Caki2 (cell line): ENCODE measurements at regions not wholly inside any gene's neighbourhood (a gene's known extent, or its start where the extent isn't known, plus 50 kb on each side); places are given as distances from the start of the nearest gene placed in this dataset.

Experiments used
- DNase-seq: peaks from one replicate; pipeline ENCODE4 v3.0.0-alpha.2; 2015; ENCODE audit warnings: low read depth
- in situ Hi-C: cut with HindIII; loops from 2 replicates; pipeline ENCODE4 v1.10.0; 2016; ENCODE audit warnings: low sequenced_read_pairs, low pct_unique_long_range_greater_than_20kb, mixed read lengths

DNA sequence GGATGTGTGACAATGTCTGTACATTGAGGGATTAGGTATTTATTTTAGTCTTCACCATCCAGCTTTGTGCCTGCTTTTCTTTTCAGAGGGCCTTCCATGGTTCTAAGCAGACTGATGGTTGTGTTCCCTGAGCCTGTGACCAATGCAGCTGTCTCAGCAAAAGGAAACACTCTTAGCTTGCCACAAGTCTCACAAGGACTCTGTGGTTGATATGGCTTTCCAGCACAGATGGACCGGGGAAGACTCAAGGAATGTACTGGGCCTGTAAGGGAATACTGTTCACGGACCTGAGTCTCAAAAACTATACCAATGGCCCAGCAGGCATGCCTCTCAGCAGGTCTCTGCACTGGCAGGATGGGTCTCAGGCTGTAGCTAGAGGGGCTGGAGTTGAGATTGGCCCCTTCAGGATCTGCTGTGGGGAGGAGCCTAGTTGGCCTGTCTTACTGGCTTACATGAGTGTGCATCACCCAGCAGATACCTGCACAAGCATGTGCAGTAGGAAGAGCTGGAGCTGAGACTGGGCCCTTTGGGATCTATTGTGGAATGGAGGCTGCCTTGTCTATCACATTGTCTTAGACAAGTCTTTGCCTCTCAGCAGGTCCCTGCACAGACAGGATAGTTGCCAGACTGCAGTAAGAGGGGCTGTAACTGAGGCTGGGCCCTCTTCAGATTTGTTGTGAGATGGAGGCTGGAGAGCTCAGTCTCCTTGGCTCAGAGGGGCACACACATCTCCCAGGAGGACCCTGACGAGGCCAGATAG, 52.0 kb upstream of the PDC start:
- no peak for DNase-seq
- in situ Hi-C loops: no loop called here

DNA sequence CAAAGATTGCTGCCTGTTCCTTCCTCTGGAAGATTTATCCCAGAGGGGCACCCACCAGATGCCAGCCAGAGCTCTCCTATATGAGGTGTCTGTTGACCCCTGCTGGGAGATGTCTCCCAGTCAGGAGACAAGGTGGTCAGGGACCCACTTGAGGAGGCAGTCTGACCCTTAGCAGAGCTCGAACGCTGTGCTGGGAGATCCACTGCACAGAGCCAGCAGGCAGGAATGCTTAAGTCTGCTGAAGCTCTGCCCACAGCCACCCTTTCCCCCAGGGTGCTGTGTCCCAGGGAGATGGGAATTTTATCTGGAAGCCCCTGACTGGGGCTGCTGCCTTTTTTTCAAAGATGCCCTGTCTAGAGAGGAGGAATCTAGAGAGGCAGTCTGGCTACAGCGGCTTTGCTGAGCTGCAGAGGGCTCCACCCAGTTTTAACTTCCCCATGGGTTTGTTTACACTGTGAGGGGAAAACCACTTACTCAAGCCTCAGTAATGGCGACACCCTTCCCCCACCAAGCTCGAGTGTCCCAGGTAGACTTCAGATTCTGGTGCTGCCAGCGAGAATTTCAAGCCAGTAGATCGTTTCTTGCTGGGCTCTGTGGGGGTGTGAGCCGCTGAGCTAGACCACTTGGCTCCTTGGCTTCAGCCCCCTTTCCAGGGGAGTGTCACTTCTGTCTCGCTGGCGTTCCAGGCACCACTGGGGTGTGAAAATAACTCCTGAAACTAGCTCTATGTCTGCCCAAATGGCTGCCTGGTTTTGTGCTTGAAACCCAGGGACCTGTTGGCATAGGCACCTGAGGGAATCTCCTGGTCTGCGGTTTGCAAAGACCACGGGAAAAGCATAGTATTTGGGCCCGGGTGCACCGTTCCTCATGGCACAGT, 51.1 kb upstream of the PDC start:
- in situ Hi-C loops: no loop called here
- DNase-seq: peak; percentile 10
